ENCODE measurements at regions not wholly inside any gene's neighbourhood (a gene's known extent, or its start where the extent isn't known, plus 50 kb on each side); places are given as distances from the start of the nearest gene placed in this dataset.

- H3K27me3 ChIP-seq (ENCODE audit: insufficient read depth): peaks cover 12% of the 10 kb centered on the region
- CTCF ChIA-PET: interaction anchor here (0.6 to 3.2 kb wide), 3 partner anchors 14 to 1611 kb away, joined by 3 to 14 read pairs (median 3); no protein-coding TSS in a partner anchor
- no peak for TF ChIP-seq POLR2AphosphoS5 (IDR thresholded peaks at IDR 0.05; ENCODE audit: low read depth, low read length)
- no peak for TF ChIP-seq CTCF (IDR thresholded peaks at IDR 0.05)
- no peak for TF ChIP-seq CHD2 (IDR thresholded peaks at IDR 0.05; ENCODE audit: low read length, partially characterized antibody)
- no peak for TF ChIP-seq TAF1 (IDR thresholded peaks at IDR 0.05; ENCODE audit: borderline replicate concordance, low read depth, low read length)
- no peak for TF ChIP-seq ELF1 (IDR thresholded peaks at IDR 0.05)
- TF ChIP-seq TCF12 (IDR thresholded peaks at IDR 0.05): no peak
- TF ChIP-seq PBX3 (IDR thresholded peaks at IDR 0.05): no peak
- no peak for TF ChIP-seq TEAD4 (IDR thresholded peaks at IDR 0.05; ENCODE audit: borderline replicate concordance, insufficient read depth)
- TF ChIP-seq GABPA (IDR thresholded peaks at IDR 0.05; ENCODE audit: low read depth): no peak
- TF ChIP-seq MAX (IDR thresholded peaks at IDR 0.05; ENCODE audit: low read depth): no peak
- TF ChIP-seq USF2 (IDR thresholded peaks at IDR 0.05; ENCODE audit: borderline replicate concordance, low read depth, low read length): no peak
- no peak for TF ChIP-seq REST (IDR thresholded peaks at IDR 0.05; ENCODE audit: low read depth, low read length)
- no peak for TF ChIP-seq NFIC (IDR thresholded peaks at IDR 0.05; ENCODE audit: borderline replicate concordance)
- no peak for TF ChIP-seq FOXJ3 (CRISPR knock-in tag; IDR thresholded peaks at IDR 0.05)
- no peaks in the 10 kb centered on the region for H3F3A ChIP-seq (replicated peaks; ENCODE audit: insufficient read depth)
- no peak for DNase-seq
- H3K9me3 ChIP-seq: no peaks in the 10 kb centered on the region
- no peak overlapping the region for H3K4me2 ChIP-seq
- H3K4me1 ChIP-seq (ENCODE audit: control insufficient read depth in 1 of 2, insufficient read depth in 2 of 2, low read depth in 1 of 2, low read length in 1 of 2): no peaks in the 10 kb centered on the region
- no peak overlapping the region for H3K4me3 ChIP-seq (ENCODE audit: low read depth in 2 of 2, low read length in 1 of 2)
- POLR2A ChIA-PET: no interaction called here
- H4K20me1 ChIP-seq (ENCODE audit: insufficient read depth): no peaks in the 10 kb centered on the region
- H3K79me2 ChIP-seq (ENCODE audit: insufficient read depth): no peaks in the 10 kb centered on the region
- H3K9ac ChIP-seq: no peak overlapping the region
- no peak overlapping the region for H3K27ac ChIP-seq (ENCODE audit: low read depth in 2 of 2, low read length in 1 of 2)
- 0% methylated on average over 5 of the region's 5 CpGs for WGBS (ENCODE audit: low lambda C conversion rate)
- H2AFZ ChIP-seq (ENCODE audit: low read depth): no peak overlapping the region
- H3K9me2 ChIP-seq: no peaks in the 10 kb centered on the region
- no peaks in the 10 kb centered on the region for H3K36me3 ChIP-seq (replicated peaks in 1 of 2; ENCODE audit: control insufficient read depth in 1 of 2, insufficient read depth in 2 of 2, low read length in 1 of 2)
Observed at GRCh38 chr7:32330602-32331001, 159.6 kb downstream of the LSM5 start.

All from SK-N-SH (cell line).